HepG2 (cell line): ENCODE measurements at regions not wholly inside any gene's neighbourhood (a gene's known extent, or its start where the extent isn't known, plus 50 kb on each side); places are given as distances from the start of the nearest gene placed in this dataset.
"Not testable (repeated sequence)": the region's sequence is repeated elsewhere in the genome, so short reads cannot be mapped to it uniquely, and the experiment has no call there.

ENCODE experiments used
- ATAC-seq: fragments of 200-7000 bp; cut with Tn5 transposase; 3 replicates; pipeline ENCODE4 v1.9.1; 2020; ENCODE audit warnings: mild to moderate bottlenecking, moderate library complexity
- BruUV-seq: library from RNA; stranded (reverse); fragments of 400-500 nt; replicated peaks from 2 replicates; lab custom pipeline; 2021; lab: Mats Ljungman, UMichigan
- CTCF ChIA-PET: fragments of 300-600 bp; formaldehyde crosslinking; extraction: SDS; loops from one replicate; lab custom pipeline; 2021; ENCODE audit warnings: low total read pairs, inconsistent platforms, low intra/inter-chr PET ratio; lab: Yijun Ruan, JAX
- POLR2A ChIA-PET: fragments of 350-600 bp; sonication (Branson Sonifier 250); formaldehyde crosslinking; loops from one replicate; lab custom pipeline; 2020; ENCODE audit warnings: antibody characterized with exemption, inconsistent platforms; lab: Yijun Ruan, JAX
- DNase-seq: peaks from one replicate; pipeline ENCODE4 v3.0.0-alpha.2; 2015; ENCODE audit warnings: low spot score
- FAIRE-seq: peaks from 3 replicates; lab custom pipeline; 2011; peaks lifted over from hg19 to GRCh38; lab: Jason Lieb, UNC
- H2AFZ ChIP-seq: one replicate; pipeline ENCODE4 v1.6.1; 2011; ENCODE audit warnings: low read length, inconsistent platforms
- H3K27ac ChIP-seq: fragments of 300-600 bp; 3 replicates; pipeline ENCODE4 v1.8.0; 2011; ENCODE audit warnings: mixed run types, mild to moderate bottlenecking, mixed read lengths, low read length, inconsistent platforms; ENCODE audit not compliant: insufficient read depth; ENCODE audit errors: extremely low read length
- H3K27me3 ChIP-seq, 2 experiments: fragments of 200-600 bp in 1 of 2; 2 replicates in 1 of 2; 3 replicates in 1 of 2; pipeline versions ENCODE4 v1.6.0 to v1.8.0; 2011; ENCODE audit warnings: low read length in 2 of 2, mild to moderate bottlenecking in 2 of 2, moderate library complexity in 2 of 2, inconsistent platforms in 1 of 2; ENCODE audit not compliant: insufficient read depth in 2 of 2, control insufficient read depth in 1 of 2
- H3K36me3 ChIP-seq, 2 experiments: fragments of 200-600 bp in 1 of 2; replicated peaks in 1 of 2; 2 replicates in 1 of 2; 3 replicates in 1 of 2; pipeline versions ENCODE4 v1.5.1 to v1.8.0; 2011; ENCODE audit warnings: low read length in 2 of 2, inconsistent platforms in 1 of 2; ENCODE audit not compliant: insufficient read depth in 2 of 2, control insufficient read depth in 1 of 2
- H3K4me1 ChIP-seq: 2 replicates; pipeline ENCODE4 v1.5.1; 2012; ENCODE audit warnings: low read length, inconsistent platforms; ENCODE audit not compliant: insufficient read depth
- H3K4me2 ChIP-seq: 2 replicates; pipeline ENCODE4 v1.6.0; 2011; ENCODE audit warnings: low read depth, low read length, inconsistent platforms
- H3K4me3 ChIP-seq, 3 experiments: fragments of 200-600 bp in 1 of 3; sonication (generic), shearing (Covaris generic) in 1 of 3; replicated peaks in 1 of 3; 2 replicates each; pipeline ENCODE4 v1.5.1; 2011 to 2016; ENCODE audit warnings: low read length in 3 of 3, inconsistent platforms in 2 of 3, low read depth in 2 of 3, mild to moderate bottlenecking in 2 of 3, control low read depth in 1 of 3, mixed read lengths in 1 of 3; ENCODE audit not compliant: insufficient read depth in 1 of 3
- H3K79me2 ChIP-seq: one replicate; pipeline ENCODE4 v1.6.1; 2011; ENCODE audit warnings: low read length, inconsistent platforms; ENCODE audit not compliant: insufficient read depth
- H3K9ac ChIP-seq: 2 replicates; pipeline ENCODE4 v1.6.0; 2011; ENCODE audit warnings: mild to moderate bottlenecking, low read depth, low read length, inconsistent platforms; ENCODE audit not compliant: insufficient read depth
- H3K9me3 ChIP-seq: 2 replicates; pipeline ENCODE4 v1.5.1; 2012; ENCODE audit warnings: mild to moderate bottlenecking, low read length
- H4K20me1 ChIP-seq: 2 replicates; pipeline ENCODE4 v1.6.0; 2011; ENCODE audit warnings: inconsistent platforms, mild to moderate bottlenecking, low read length, moderate library complexity; ENCODE audit not compliant: insufficient read depth
- WGBS: methylation state at CpG from one replicate; pipeline ENCODE4 v1.1.6; 2017; ENCODE audit warnings: low lambda C conversion rate; 5-methylcytosine and 5-hydroxymethylcytosine counted together
- in situ Hi-C: cut with HindIII; loops from 2 replicates; pipeline ENCODE4 v1.10.0; 2017; ENCODE audit warnings: low pct_unique_long_range_greater_than_20kb; ENCODE audit not compliant: extremely low pct_ligation_motif_present
- intact Hi-C: fragments of 100-400 bp; cut with micrococcal nuclease; formaldehyde crosslinking; loops from one replicate; pipeline ENCODE4 v1.10.0; 2022; ENCODE audit not compliant: unreplicated experiment

- H3K4me3 ChIP-seq, H3K79me2 ChIP-seq, H3K9ac ChIP-seq, DNase-seq, H3K36me3 ChIP-seq, BruUV-seq, H2AFZ ChIP-seq, FAIRE-seq, H3K9me3 ChIP-seq, intact Hi-C loops, in situ Hi-C loops, H3K4me1 ChIP-seq, CTCF ChIA-PET, H4K20me1 ChIP-seq, ATAC-seq, H3K4me2 ChIP-seq, H3K27ac ChIP-seq, POLR2A ChIA-PET, H3K27me3 ChIP-seq: not testable (repeated sequence)
- WGBS: 100% methylated on average over 1 of the region's 1 CpG
Measured at GRCh38 chr15:30723540-30724175, 97.7 kb downstream of the ARHGAP11B start.

GRCh38 chr15:30729880-30730590 is 104.1 kb downstream of the ARHGAP11B start:
- intact Hi-C loops, ATAC-seq, H3K27me3 ChIP-seq, H3K79me2 ChIP-seq, in situ Hi-C loops, H2AFZ ChIP-seq, H3K27ac ChIP-seq, H4K20me1 ChIP-seq, H3K36me3 ChIP-seq, H3K4me3 ChIP-seq, H3K4me1 ChIP-seq, CTCF ChIA-PET, BruUV-seq, FAIRE-seq, H3K4me2 ChIP-seq, DNase-seq, POLR2A ChIA-PET, H3K9ac ChIP-seq, H3K9me3 ChIP-seq: not testable (repeated sequence)
- WGBS: 91% methylated on average over 2 of the region's 2 CpGs

- intact Hi-C loops, DNase-seq, H3K4me2 ChIP-seq, H3K27ac ChIP-seq, H3K4me1 ChIP-seq, H3K9me3 ChIP-seq, H4K20me1 ChIP-seq, FAIRE-seq, H3K27me3 ChIP-seq, in situ Hi-C loops, BruUV-seq, CTCF ChIA-PET, H3K4me3 ChIP-seq, H3K9ac ChIP-seq, ATAC-seq, H2AFZ ChIP-seq, H3K36me3 ChIP-seq, H3K79me2 ChIP-seq, POLR2A ChIA-PET: not testable (repeated sequence)
- WGBS: 95% methylated on average over 3 of the region's 3 CpGs
Measured at GRCh38 chr15:30730633-30731032, 104.7 kb downstream of the ARHGAP11B start.

GRCh38 chr15:30732100-30732499 is 106.2 kb downstream of the ARHGAP11B start:
- H3K27ac ChIP-seq, FAIRE-seq, H3K9me3 ChIP-seq, BruUV-seq, H3K4me1 ChIP-seq, H3K4me3 ChIP-seq, H3K36me3 ChIP-seq, intact Hi-C loops, POLR2A ChIA-PET, H3K79me2 ChIP-seq, in situ Hi-C loops, ATAC-seq, H4K20me1 ChIP-seq, H3K27me3 ChIP-seq, H2AFZ ChIP-seq, DNase-seq, H3K9ac ChIP-seq, CTCF ChIA-PET, H3K4me2 ChIP-seq: not testable (repeated sequence)
- 98% methylated on average over 4 of the region's 4 CpGs for WGBS
